GM06990 (cell line): ENCODE measurements at regions not wholly inside any gene's neighbourhood (a gene's known extent, or its start where the extent isn't known, plus 50 kb on each side); places are given as distances from the start of the nearest gene placed in this dataset.

ENCODE experiments used
- DNase-seq: peaks from one replicate; pipeline ENCODE4 v3.0.0-alpha.2; 2011; ENCODE audit not compliant: insufficient read length; ENCODE audit errors: extremely low read depth
- H3K27me3 ChIP-seq: replicated peaks from 2 replicates; pipeline ENCODE4 v1.6.0; 2011; ENCODE audit warnings: low read length; ENCODE audit not compliant: control insufficient read depth, insufficient read depth
- H3K36me3 ChIP-seq: 2 replicates; pipeline ENCODE4 v1.5.1; 2011; ENCODE audit warnings: low read length; ENCODE audit not compliant: control insufficient read depth, insufficient read depth
- H3K4me3 ChIP-seq: replicated peaks from 2 replicates; pipeline ENCODE4 v1.5.1; 2011; ENCODE audit warnings: low read depth, mild to moderate bottlenecking, control low read depth, low read length
- TF ChIP-seq, protein P1 (sequence below): IDR thresholded peaks from 2 replicates; pipeline ENCODE4 v1.5.1; 2011; ENCODE audit warnings: low read length, control low read depth, mild to moderate bottlenecking, inconsistent platforms; ENCODE audit not compliant: insufficient read depth, poor library complexity, severe bottlenecking

DNA sequence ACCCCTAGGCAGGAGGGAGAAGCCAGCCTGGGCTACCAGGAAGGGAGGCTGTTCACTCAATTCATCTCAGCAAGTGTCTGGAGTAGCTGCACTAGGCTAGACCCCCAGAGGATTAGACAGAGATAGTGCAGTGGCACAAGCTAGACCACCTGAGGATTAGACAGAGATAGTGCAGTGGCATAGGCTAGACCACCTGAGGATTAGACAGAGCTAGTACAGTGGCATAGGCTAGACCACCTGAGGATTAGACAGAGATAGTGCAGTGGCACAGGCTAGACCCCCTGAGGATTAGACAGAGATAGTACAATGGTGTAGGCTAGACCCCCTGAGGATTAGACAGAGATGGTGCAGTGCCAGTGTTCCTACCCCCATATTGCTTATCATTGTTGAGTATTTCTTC is 74.1 kb upstream of the SDK2 start:
- TF ChIP-seq, protein P1, sequence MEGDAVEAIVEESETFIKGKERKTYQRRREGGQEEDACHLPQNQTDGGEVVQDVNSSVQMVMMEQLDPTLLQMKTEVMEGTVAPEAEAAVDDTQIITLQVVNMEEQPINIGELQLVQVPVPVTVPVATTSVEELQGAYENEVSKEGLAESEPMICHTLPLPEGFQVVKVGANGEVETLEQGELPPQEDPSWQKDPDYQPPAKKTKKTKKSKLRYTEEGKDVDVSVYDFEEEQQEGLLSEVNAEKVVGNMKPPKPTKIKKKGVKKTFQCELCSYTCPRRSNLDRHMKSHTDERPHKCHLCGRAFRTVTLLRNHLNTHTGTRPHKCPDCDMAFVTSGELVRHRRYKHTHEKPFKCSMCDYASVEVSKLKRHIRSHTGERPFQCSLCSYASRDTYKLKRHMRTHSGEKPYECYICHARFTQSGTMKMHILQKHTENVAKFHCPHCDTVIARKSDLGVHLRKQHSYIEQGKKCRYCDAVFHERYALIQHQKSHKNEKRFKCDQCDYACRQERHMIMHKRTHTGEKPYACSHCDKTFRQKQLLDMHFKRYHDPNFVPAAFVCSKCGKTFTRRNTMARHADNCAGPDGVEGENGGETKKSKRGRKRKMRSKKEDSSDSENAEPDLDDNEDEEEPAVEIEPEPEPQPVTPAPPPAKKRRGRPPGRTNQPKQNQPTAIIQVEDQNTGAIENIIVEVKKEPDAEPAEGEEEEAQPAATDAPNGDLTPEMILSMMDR = no peak
- Histone ChIP-seq H3K27me3 (peaks cover 2% of the 10 kb centered on the region), H3K4me3 (no peak overlapping the region), H3K36me3 (no peaks in the 10 kb centered on the region)
- no peak for DNase-seq

DNA sequence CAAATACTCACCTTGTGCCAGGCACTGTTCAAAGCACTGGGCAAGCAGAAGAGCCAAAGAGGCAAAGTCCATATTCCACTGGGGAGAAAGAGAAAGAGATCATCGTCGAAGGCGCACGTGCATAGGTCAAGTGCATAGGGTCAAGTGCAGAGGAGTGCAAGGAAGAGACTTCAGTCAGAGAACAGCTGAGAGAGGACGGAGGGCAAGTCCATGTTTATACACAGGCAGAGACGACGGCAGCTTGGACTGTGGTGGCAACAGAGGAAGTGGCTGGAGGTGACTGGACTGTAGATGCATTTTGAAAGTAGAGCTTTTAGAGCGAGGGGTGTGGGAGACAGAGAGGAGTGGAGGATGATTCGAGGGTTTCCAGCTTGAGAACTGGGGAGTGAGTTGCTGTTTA is 74.7 kb upstream of the SDK2 start:
- H3K36me3 ChIP-seq = no peaks in the 10 kb centered on the region
- TF ChIP-seq, protein P1 = no peak
- no peak overlapping the region for H3K4me3 ChIP-seq
- no peak for DNase-seq
- peaks cover 2% of the 10 kb centered on the region for H3K27me3 ChIP-seq

DNA sequence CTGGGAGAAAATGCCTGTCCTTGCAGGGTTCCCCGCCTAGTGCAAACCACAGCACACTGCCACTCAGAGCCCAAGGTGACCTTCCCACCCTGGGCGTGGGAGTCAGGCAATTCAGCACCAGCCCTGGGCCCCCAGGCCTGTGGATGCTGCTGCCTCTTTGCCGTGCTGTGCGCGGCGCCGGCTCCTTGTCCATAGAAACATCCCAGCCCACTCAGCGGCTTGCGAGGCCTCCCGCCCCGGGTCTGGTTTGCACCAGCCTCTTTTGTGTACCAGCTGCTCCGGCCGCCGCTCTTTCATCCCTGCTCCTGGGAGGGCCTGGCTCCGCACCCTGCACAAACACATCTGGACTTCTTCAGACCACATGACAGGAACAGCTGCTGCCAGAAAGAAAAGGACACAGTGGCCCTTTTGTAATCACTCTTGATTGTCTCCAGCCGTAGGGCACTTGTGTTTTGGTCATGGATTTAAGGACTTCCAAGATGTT is 75.4 kb upstream of the SDK2 start:
- Histone ChIP-seq H3K27me3 (peaks cover 2% of the 10 kb centered on the region), H3K4me3 (no peak overlapping the region), H3K36me3 (no peaks in the 10 kb centered on the region)
- no peak for DNase-seq
- TF ChIP-seq, protein P1 = no peak

- DNase-seq = no peak
- Histone ChIP-seq H3K27me3 (peaks cover 2% of the 10 kb centered on the region), H3K36me3 (no peaks in the 10 kb centered on the region), H3K4me3 (no peak overlapping the region)
- TF ChIP-seq, protein P1 = no peak
Measured at GRCh38 chr17:73720187-73720834, 76.1 kb upstream of the SDK2 start.

DNA sequence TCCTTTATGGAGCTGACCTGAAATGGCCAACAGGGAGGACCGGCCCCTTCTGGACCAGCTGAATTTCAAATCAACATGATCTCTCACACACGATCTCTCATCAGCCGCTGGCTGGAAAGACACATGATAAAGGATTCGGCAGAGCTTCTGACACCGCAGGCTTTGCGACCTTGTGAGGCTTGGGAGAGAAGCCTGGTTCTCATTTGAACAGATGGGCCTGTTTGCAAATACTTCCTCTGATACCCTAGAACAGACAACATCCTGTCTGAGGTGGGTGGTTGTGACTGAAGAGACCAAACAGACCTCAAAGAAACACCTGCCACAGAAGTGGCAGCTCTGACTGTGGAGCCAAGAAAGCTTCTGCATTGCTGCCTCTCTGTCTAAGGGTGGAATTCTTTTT is 77.9 kb upstream of the SDK2 start:
- H3K36me3 ChIP-seq = no peaks in the 10 kb centered on the region
- DNase-seq = no peak
- TF ChIP-seq, protein P1 = no peak
- H3K27me3 ChIP-seq = no peaks in the 10 kb centered on the region; the same call in 1 of the 2 replicates
- no peak overlapping the region for H3K4me3 ChIP-seq
